H9 (cell line): ENCODE measurements at regions not wholly inside any gene's neighbourhood (a gene's known extent, or its start where the extent isn't known, plus 50 kb on each side); places are given as distances from the start of the nearest gene placed in this dataset.

Experiments
- DNase-seq: peaks from one replicate; pipeline ENCODE4 v3.0.0-alpha.2; 2017
- H2AFZ ChIP-seq: one replicate; pipeline ENCODE4 v1.6.1; 2013; ENCODE audit warnings: mild to moderate bottlenecking, low read length, control low read depth, moderate library complexity
- H2AK5ac ChIP-seq: 2 replicates; pipeline ENCODE4 v1.6.1; 2013; ENCODE audit warnings: low read length, control low read depth, mixed read lengths; ENCODE audit not compliant: insufficient read length
- H2BK120ac ChIP-seq: one replicate; pipeline ENCODE4 v1.6.1; 2013; ENCODE audit warnings: low read depth, mild to moderate bottlenecking, low read length, control low read depth, inconsistent platforms; ENCODE audit not compliant: poor library complexity, severe bottlenecking
- H2BK12ac ChIP-seq: 2 replicates; pipeline ENCODE4 v1.6.1; 2013; ENCODE audit warnings: low read length, control low read depth, mixed read lengths, low read depth; ENCODE audit not compliant: insufficient read length
- H2BK15ac ChIP-seq: 2 replicates; pipeline ENCODE4 v1.6.1; 2013; ENCODE audit warnings: low read depth, low read length, control low read depth
- H2BK20ac ChIP-seq: one replicate; pipeline ENCODE4 v1.6.1; 2013; ENCODE audit warnings: low read depth, mild to moderate bottlenecking, low read length, control low read depth, inconsistent platforms; ENCODE audit not compliant: poor library complexity, severe bottlenecking
- H2BK5ac ChIP-seq: 2 replicates; pipeline ENCODE4 v1.6.1; 2013; ENCODE audit warnings: low read length, control low read depth, mixed read lengths; ENCODE audit not compliant: insufficient read length
- H3K14ac ChIP-seq: 2 replicates; pipeline ENCODE4 v1.6.1; 2013; ENCODE audit warnings: low read length, control low read depth; ENCODE audit not compliant: insufficient read depth
- H3K18ac ChIP-seq: 2 replicates; pipeline ENCODE4 v1.6.1; 2013; ENCODE audit warnings: low read depth, mild to moderate bottlenecking, mixed read lengths, low read length, control low read depth; ENCODE audit not compliant: insufficient read length
- H3K23ac ChIP-seq: 2 replicates; pipeline ENCODE4 v1.6.1; 2013; ENCODE audit warnings: low read length, control low read depth, mixed read lengths, low read depth; ENCODE audit not compliant: insufficient read length
- H3K23me2 ChIP-seq: 2 replicates; pipeline ENCODE4 v1.6.1; 2013; ENCODE audit warnings: low read depth, mild to moderate bottlenecking, mixed read lengths, low read length, control low read depth; ENCODE audit not compliant: insufficient read length, poor library complexity, severe bottlenecking
- H3K27ac ChIP-seq: 2 replicates; pipeline ENCODE4 v1.5.1; 2013; ENCODE audit warnings: low read length, control low read depth, mixed read lengths, low read depth; ENCODE audit not compliant: insufficient read length
- H3K27me3 ChIP-seq: 2 replicates; pipeline ENCODE4 v1.6.1; 2013; ENCODE audit warnings: low read length, control low read depth, inconsistent platforms; ENCODE audit not compliant: insufficient read depth
- H3K4ac ChIP-seq: 2 replicates; pipeline ENCODE4 v1.6.1; 2013; ENCODE audit warnings: low read depth, mild to moderate bottlenecking, control low read depth, inconsistent platforms, low read length, moderate library complexity
- H3K4me1 ChIP-seq: 2 replicates; pipeline ENCODE4 v1.6.1; 2013; ENCODE audit warnings: low read length, control low read depth, inconsistent platforms; ENCODE audit not compliant: insufficient read depth
- H3K4me2 ChIP-seq: 2 replicates; pipeline ENCODE4 v1.6.1; 2013; ENCODE audit warnings: low read length, control low read depth, mixed read lengths; ENCODE audit not compliant: insufficient read length, insufficient read depth
- H3K56ac ChIP-seq: 2 replicates; pipeline ENCODE4 v1.6.1; 2013; ENCODE audit warnings: low read depth, mild to moderate bottlenecking, mixed read lengths, low read length, control low read depth; ENCODE audit not compliant: insufficient read length
- H3K79me1 ChIP-seq: 2 replicates; pipeline ENCODE4 v1.6.1; 2013; ENCODE audit warnings: low read depth, mild to moderate bottlenecking, moderate library complexity, low read length, control low read depth, inconsistent platforms; ENCODE audit not compliant: insufficient read depth, poor library complexity, severe bottlenecking
- H3K79me2 ChIP-seq: 2 replicates; pipeline ENCODE4 v1.6.1; 2013; ENCODE audit warnings: low read length, control low read depth, inconsistent platforms; ENCODE audit not compliant: insufficient read depth
- H3K9ac ChIP-seq: 2 replicates; pipeline ENCODE4 v1.6.1; 2013; ENCODE audit warnings: low read length, control low read depth, mixed read lengths; ENCODE audit not compliant: insufficient read length; ENCODE audit errors: extremely low read depth
- H3K9me3 ChIP-seq: one replicate; pipeline ENCODE4 v1.6.1; 2013; ENCODE audit warnings: low read depth, low read length, inconsistent platforms; ENCODE audit not compliant: control insufficient read depth
- H3T11ph ChIP-seq: one replicate; pipeline ENCODE4 v1.6.1; 2013; ENCODE audit warnings: mild to moderate bottlenecking, low read length, control low read depth, inconsistent platforms
- H4K20me1 ChIP-seq: one replicate; pipeline ENCODE4 v1.6.1; 2013; ENCODE audit not compliant: control insufficient read depth, insufficient read length, insufficient read depth
- H4K5ac ChIP-seq: 2 replicates; pipeline ENCODE4 v1.6.1; 2013; ENCODE audit warnings: low read depth, mild to moderate bottlenecking, mixed read lengths, low read length, control low read depth; ENCODE audit not compliant: insufficient read length
- H4K8ac ChIP-seq: replicated peaks from 2 replicates; pipeline ENCODE4 v1.6.1; 2013; ENCODE audit warnings: low read length, control low read depth, mixed read lengths, low read depth; ENCODE audit not compliant: insufficient read length
- H4K91ac ChIP-seq: 2 replicates; pipeline ENCODE4 v1.6.1; 2013; ENCODE audit warnings: low read depth, mild to moderate bottlenecking, moderate library complexity, mixed read lengths, low read length, control low read depth; ENCODE audit not compliant: insufficient read length
- H3K27ac Mint-ChIP-seq, 3 experiments: 2 replicates in 2 of 3; 3 replicates in 1 of 3; pipeline ENCODE4 v1.8.0; 2020 to 2021; ENCODE audit warnings: mixed read lengths in 3 of 3, mild to moderate bottlenecking in 1 of 3, moderate library complexity in 1 of 3
- H3K27me3 Mint-ChIP-seq: 2 replicates; pipeline ENCODE4 v1.8.0; 2021; ENCODE audit warnings: low read depth, mild to moderate bottlenecking, moderate library complexity, mixed read lengths
- H3K36me3 Mint-ChIP-seq, 3 experiments: 2 replicates in 2 of 3; 3 replicates in 1 of 3; pipeline ENCODE4 v1.8.0; 2020 to 2021; ENCODE audit warnings: low read depth in 3 of 3, mixed read lengths in 3 of 3; ENCODE audit not compliant: insufficient read depth in 1 of 3
- H3K4me1 Mint-ChIP-seq, 2 experiments: 2 replicates each; pipeline ENCODE4 v1.8.0; 2020; ENCODE audit warnings: mixed read lengths in 2 of 2
- H3K4me3 Mint-ChIP-seq, 2 experiments: 2 replicates in 1 of 2; 3 replicates in 1 of 2; pipeline ENCODE4 v1.8.0; 2020 to 2021; ENCODE audit warnings: mild to moderate bottlenecking in 2 of 2, mixed read lengths in 2 of 2, moderate library complexity in 1 of 2
- H3K9me3 Mint-ChIP-seq, 2 experiments: 2 replicates in 1 of 2; 3 replicates in 1 of 2; pipeline ENCODE4 v1.8.0; 2020; ENCODE audit warnings: mild to moderate bottlenecking in 2 of 2, mixed read lengths in 2 of 2, moderate library complexity in 1 of 2
- WGBS: extraction: QIAGEN DNeasy Blood & Tissue Kit; methylation state at CpG from one replicate; pipeline ENCODE4 v1.1.7; 2013; ENCODE audit warnings: missing lambda C conversion rate, low lambda C conversion rate, mixed read lengths; ENCODE audit not compliant: insufficient read length; ENCODE audit errors: extremely low coverage; 5-methylcytosine and 5-hydroxymethylcytosine counted together
- TF ChIP-seq, protein P1 (sequence below): fragments of 200-600 bp; sonication (generic); conservative IDR thresholded peaks from 3 replicates; pipeline ENCODE4 v1.8.0; 2021; ENCODE audit warnings: antibody characterized with exemption, mild to moderate bottlenecking

GRCh38 chr1:209413062-209413461 lies 170.5 kb upstream of the CAMK1G start:
- Histone ChIP-seq H2BK12ac (no peak overlapping the region), H4K91ac (no peak overlapping the region), H3T11ph (no peak overlapping the region), H3K18ac (no peak overlapping the region), H2BK15ac (no peak overlapping the region), H3K56ac (no peak overlapping the region), H3K4me2 (no peak overlapping the region), H3K27ac (no peak overlapping the region), H3K79me1 (no peaks in the 10 kb centered on the region), H3K4me1 (peaks cover 5% of the 10 kb centered on the region), H3K27me3 (peaks cover 25% of the 10 kb centered on the region; the same call in 1 of the 2 replicates), H3K23ac (no peak overlapping the region), H3K9ac (no peak overlapping the region), H2AK5ac (no peak overlapping the region), H2BK120ac (no peak overlapping the region), H4K5ac (no peak overlapping the region), H4K8ac (no peak overlapping the region), H3K9me3 (no peaks in the 10 kb centered on the region), H3K4ac (no peak overlapping the region), H3K79me2 (no peaks in the 10 kb centered on the region), H2BK5ac (no peak overlapping the region), H3K14ac (no peak overlapping the region), H2BK20ac (no peak overlapping the region), H3K23me2 (no peaks in the 10 kb centered on the region), H2AFZ (no peak overlapping the region), H4K20me1 (no peaks in the 10 kb centered on the region)
- peaks cover 0 to 4% (median 0%) of the 10 kb centered on the region in 3 experiments; a peak in 2 of 7 replicates for H3K36me3 Mint-ChIP-seq
- no peak overlapping the region for H3K27ac Mint-ChIP-seq
- DNase-seq, result no peak
- peaks cover 28 to 35% of the 10 kb centered on the region in 2 experiments for H3K4me1 Mint-ChIP-seq
- H3K9me3 Mint-ChIP-seq, result no peaks in the 10 kb centered on the region; a peak in 1 of 5 replicates
- WGBS, result no CpG with 5 or more reads among the region's 3 CpGs
- TF ChIP-seq, protein P1, sequence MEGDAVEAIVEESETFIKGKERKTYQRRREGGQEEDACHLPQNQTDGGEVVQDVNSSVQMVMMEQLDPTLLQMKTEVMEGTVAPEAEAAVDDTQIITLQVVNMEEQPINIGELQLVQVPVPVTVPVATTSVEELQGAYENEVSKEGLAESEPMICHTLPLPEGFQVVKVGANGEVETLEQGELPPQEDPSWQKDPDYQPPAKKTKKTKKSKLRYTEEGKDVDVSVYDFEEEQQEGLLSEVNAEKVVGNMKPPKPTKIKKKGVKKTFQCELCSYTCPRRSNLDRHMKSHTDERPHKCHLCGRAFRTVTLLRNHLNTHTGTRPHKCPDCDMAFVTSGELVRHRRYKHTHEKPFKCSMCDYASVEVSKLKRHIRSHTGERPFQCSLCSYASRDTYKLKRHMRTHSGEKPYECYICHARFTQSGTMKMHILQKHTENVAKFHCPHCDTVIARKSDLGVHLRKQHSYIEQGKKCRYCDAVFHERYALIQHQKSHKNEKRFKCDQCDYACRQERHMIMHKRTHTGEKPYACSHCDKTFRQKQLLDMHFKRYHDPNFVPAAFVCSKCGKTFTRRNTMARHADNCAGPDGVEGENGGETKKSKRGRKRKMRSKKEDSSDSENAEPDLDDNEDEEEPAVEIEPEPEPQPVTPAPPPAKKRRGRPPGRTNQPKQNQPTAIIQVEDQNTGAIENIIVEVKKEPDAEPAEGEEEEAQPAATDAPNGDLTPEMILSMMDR, result no peak
- H3K4me3 Mint-ChIP-seq, result no peak overlapping the region
- peaks cover 47% of the 10 kb centered on the region for H3K27me3 Mint-ChIP-seq
